ENCODE measurements at regions not wholly inside any gene's neighbourhood (a gene's known extent, or its start where the extent isn't known, plus 50 kb on each side); places are given as distances from the start of the nearest gene placed in this dataset.

- TF ChIP-seq CTCF (IDR thresholded peaks at IDR 0.05) (no peak), POLR2A (IDR thresholded peaks at IDR 0.05) (no peak)
These were observed 337.4 kb upstream of the GRIA1 start for GRCh38 chr5:153153086-153153485.

Data from lower leg skin (tissue), 3 donors.